Activated naive CD4-positive, alpha-beta T cell treated with anti-CD3 and anti-CD28 coated beads, Interleukin-2, amount 10 ng/mL, durations not matched to agents 7 days and 5 days (primary cell): ENCODE measurements at regions not wholly inside any gene's neighbourhood (a gene's known extent, or its start where the extent isn't known, plus 50 kb on each side); places are given as distances from the start of the nearest gene placed in this dataset.
A peak's percentile ranks its signal among the peaks of the same experiment; 100 is the strongest.

Experiments used
- CTCF ChIA-PET: fragments of 350-600 bp; sonication (Branson Sonifier 250); formaldehyde crosslinking; loops from one replicate; lab custom pipeline; 2021; ENCODE audit warnings: antibody characterized with exemption; lab: Charles Lee
- DNase-seq: peaks from one replicate; pipeline ENCODE4 v3.0.0-alpha.2; 2020
- H3K27ac Mint-ChIP-seq: one replicate; pipeline ENCODE4 v1.8.0; 2021; ENCODE audit warnings: mild to moderate bottlenecking, moderate library complexity, mixed read lengths
- H3K27me3 Mint-ChIP-seq: one replicate; pipeline ENCODE4 v1.8.0; 2021; ENCODE audit warnings: mild to moderate bottlenecking, mixed read lengths
- H3K36me3 Mint-ChIP-seq: one replicate; pipeline ENCODE4 v1.8.0; 2021; ENCODE audit warnings: mixed read lengths
- H3K4me1 Mint-ChIP-seq: one replicate; pipeline ENCODE4 v1.8.0; 2021; ENCODE audit warnings: mixed read lengths
- H3K4me3 Mint-ChIP-seq: one replicate; pipeline ENCODE4 v1.8.0; 2021; ENCODE audit warnings: mild to moderate bottlenecking, moderate library complexity, mixed read lengths
- H3K9me3 Mint-ChIP-seq: one replicate; pipeline ENCODE4 v1.8.0; 2021; ENCODE audit warnings: mixed read lengths

DNA sequence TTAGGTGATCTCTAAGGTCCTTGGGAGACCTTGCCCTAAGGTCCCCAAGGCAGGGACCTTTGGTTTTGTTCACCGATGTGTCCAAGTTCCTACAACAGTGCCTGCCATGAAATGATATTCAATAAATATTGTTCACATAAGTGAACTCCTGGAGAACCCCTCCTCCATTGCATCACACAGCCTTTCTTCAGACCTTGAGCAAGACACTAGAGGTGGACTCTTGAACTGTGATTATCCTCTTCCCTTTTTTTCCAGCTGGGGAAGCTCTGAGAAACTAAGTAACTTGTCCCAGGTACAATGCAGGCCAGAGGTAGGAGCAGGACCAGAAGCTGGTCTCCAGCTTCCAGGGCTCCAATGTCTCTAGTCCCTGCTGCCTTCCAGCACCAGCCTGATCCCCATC, 76.6 kb upstream of the LMO1 start:
- H3K4me1 Mint-ChIP-seq = no peaks in the 10 kb centered on the region
- peak overlapping the region; percentile 40 for H3K27ac Mint-ChIP-seq
- H3K36me3 Mint-ChIP-seq = no peaks in the 10 kb centered on the region
- H3K9me3 Mint-ChIP-seq = no peaks in the 10 kb centered on the region
- H3K4me3 Mint-ChIP-seq = no peak overlapping the region
- peaks cover 9% of the 10 kb centered on the region for H3K27me3 Mint-ChIP-seq
- CTCF ChIA-PET = interaction anchor here (1.1 kb wide), 1 partner anchor 619 kb away, joined by 3 read pairs; no protein-coding TSS in a partner anchor
- DNase-seq = no peak

DNA sequence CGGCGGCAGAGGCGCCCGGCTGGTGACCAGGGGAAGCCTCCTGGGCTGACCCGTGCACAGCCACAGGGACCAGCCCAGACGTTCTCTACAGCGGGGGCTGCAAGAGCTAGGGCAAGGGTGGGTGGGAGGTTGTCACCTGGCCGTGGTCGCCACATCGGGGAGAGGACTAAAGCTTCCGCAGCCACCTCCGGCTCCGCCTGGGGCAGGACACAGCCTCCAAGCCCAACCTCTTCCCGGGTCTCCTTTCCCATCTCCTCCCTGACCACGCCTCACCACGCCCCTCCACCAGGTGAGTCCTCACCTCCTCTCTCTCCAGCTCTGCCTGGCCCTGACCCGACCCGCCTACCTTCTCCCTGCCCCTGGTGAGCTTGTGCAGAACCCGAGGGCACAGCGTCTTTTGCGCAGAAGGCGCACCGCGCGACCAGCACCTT, 75.9 kb upstream of the LMO1 start:
- Mint-ChIP-seq H3K27me3 (peaks cover 9% of the 10 kb centered on the region), H3K36me3 (no peaks in the 10 kb centered on the region), H3K9me3 (no peaks in the 10 kb centered on the region), H3K4me3 (no peak overlapping the region), H3K27ac (no peak overlapping the region), H3K4me1 (no peaks in the 10 kb centered on the region)
- DNase-seq = no peak
- CTCF ChIA-PET = interaction anchor here (1.1 kb wide), 1 partner anchor 620 kb away, joined by 3 read pairs; no protein-coding TSS in a partner anchor

DNA sequence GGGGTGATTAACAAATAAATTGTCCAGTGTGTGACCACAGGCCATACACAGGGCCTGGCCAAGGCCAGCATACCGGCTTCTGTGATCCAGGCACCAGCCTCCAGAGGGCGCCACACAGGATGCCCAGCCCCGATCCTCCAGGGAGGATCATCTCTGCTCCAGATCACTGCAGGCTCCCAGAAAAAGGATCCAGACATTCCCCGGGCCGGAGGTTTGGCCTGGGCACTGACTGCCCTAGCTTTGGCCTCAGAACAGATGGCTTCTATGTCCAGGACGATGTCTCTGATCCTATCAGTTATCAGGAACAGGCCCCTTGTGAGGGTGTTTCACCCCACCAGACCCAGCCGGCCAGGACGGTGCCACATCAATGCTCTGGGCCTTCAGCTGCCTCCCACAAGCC, 74.5 kb upstream of the LMO1 start:
- peak; percentile 51 for DNase-seq
- H3K36me3 Mint-ChIP-seq = no peaks in the 10 kb centered on the region
- no peak overlapping the region for H3K4me3 Mint-ChIP-seq
- H3K27ac Mint-ChIP-seq = no peak overlapping the region
- CTCF ChIA-PET = interaction anchor here (1.2 kb wide), 1 partner anchor 228 kb away, joined by 3 read pairs; no protein-coding TSS in a partner anchor
- no peaks in the 10 kb centered on the region for H3K9me3 Mint-ChIP-seq
- H3K4me1 Mint-ChIP-seq = no peaks in the 10 kb centered on the region
- H3K27me3 Mint-ChIP-seq = peaks cover 9% of the 10 kb centered on the region

DNA sequence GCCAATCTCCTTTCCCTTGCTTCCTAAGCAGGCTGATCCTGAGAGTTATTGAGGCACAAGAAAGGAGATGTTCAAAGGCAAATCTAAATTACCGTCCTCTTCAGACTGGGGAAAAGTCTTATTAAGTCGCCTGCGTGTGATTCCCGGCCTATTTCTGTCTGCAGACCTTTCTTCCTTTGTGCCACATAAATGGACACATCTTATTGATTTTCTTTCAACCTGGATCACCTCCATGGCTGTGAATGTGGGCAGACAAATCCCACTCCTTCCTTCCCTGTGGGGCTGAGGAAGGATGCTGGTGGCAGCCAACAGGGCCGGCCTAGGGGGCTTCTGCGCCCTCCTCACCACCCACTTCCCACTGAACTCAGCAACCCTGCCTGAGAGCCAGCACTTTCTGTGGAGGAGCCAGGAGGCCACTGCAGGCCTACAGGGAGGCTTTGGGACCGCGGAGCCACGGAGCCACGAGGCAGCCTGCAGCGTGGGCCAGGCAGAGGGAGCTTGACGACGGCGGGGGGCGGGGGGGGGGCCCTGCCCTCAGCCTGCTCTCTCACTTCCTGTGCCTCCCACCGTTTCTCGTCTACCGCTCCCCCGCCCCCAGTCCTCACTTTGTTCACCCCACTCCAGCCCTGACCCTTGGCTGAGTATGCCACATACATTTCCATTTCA, 73.6 kb upstream of the LMO1 start:
- no peak for DNase-seq
- no peaks in the 10 kb centered on the region for H3K36me3 Mint-ChIP-seq
- H3K4me3 Mint-ChIP-seq = no peak overlapping the region
- no peaks in the 10 kb centered on the region for H3K4me1 Mint-ChIP-seq
- peaks cover 9% of the 10 kb centered on the region for H3K27me3 Mint-ChIP-seq
- H3K27ac Mint-ChIP-seq = no peak overlapping the region
- no peaks in the 10 kb centered on the region for H3K9me3 Mint-ChIP-seq
- CTCF ChIA-PET = no interaction called here

DNA sequence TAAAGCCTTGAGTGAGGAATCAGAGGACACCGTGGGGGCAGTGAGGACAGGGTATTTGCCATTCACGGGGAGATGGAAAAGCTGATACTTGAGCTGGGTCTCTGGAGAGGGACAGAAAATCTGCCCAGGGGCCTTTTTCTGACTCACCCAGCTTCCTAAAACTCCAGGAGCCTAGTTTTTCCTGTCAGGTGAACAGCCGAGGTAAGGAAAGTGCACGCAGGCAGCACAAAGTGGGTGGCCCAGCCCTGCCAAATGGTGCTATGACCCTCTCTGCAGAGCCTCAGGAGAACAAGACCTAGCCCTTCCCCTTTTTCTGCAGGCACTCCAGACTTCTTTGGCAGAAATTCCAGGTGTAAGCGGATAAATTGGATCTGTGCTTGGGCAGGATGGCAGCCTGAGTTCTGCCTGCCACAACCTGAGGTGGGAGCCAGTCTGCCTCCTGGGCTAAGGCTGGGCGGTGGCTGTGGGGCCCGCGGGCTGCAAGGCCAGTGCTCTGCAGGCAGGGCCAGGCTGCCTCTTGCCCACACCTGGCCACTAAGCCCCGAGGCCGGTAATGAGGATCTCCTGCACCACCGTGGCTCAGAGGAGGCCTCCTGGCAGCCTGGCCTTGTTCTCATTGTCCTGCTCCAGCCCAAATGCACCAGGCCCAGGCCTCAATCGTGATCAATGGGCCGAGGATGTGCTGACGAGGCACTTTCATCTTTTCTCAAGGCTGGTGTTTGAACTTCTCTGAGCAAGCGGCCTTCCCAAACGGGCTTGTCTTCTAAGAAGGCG, 72.9 kb upstream of the LMO1 start:
- H3K4me3 Mint-ChIP-seq = no peak overlapping the region

DNA sequence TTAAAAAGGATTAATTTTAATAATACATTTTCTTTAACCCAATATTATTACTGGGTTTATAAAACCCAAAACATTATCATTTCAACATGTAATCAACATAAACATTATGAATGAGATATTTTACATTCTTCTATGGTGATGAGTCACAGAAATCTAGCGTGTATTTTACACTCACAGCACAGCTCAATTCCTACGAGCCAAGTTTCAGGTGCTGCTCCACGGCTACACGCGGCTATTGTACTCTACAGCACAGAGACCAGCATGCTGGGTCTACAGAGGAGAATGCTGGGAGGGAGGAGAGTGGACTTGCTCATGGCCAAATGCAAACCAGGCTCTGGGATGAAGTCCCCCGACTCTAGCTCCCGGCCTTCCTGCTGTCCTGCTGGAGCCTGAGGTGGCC, 72.0 kb upstream of the LMO1 start:
- H3K27ac Mint-ChIP-seq = no peak overlapping the region
- CTCF ChIA-PET = no interaction called here
- no peak overlapping the region for H3K4me3 Mint-ChIP-seq
- H3K36me3 Mint-ChIP-seq = no peaks in the 10 kb centered on the region
- H3K27me3 Mint-ChIP-seq = peaks cover 12% of the 10 kb centered on the region
- H3K9me3 Mint-ChIP-seq = no peaks in the 10 kb centered on the region
- H3K4me1 Mint-ChIP-seq = no peaks in the 10 kb centered on the region
- DNase-seq = no peak

More for the DNA sequence above, 72.9 kb upstream of the LMO1 start:
- no peak overlapping the region for H3K27ac Mint-ChIP-seq
- DNase-seq = no peak
- H3K27me3 Mint-ChIP-seq = peaks cover 9% of the 10 kb centered on the region
- no peaks in the 10 kb centered on the region for H3K9me3 Mint-ChIP-seq
- CTCF ChIA-PET = no interaction called here
- H3K4me1 Mint-ChIP-seq = no peaks in the 10 kb centered on the region
- no peaks in the 10 kb centered on the region for H3K36me3 Mint-ChIP-seq

DNA sequence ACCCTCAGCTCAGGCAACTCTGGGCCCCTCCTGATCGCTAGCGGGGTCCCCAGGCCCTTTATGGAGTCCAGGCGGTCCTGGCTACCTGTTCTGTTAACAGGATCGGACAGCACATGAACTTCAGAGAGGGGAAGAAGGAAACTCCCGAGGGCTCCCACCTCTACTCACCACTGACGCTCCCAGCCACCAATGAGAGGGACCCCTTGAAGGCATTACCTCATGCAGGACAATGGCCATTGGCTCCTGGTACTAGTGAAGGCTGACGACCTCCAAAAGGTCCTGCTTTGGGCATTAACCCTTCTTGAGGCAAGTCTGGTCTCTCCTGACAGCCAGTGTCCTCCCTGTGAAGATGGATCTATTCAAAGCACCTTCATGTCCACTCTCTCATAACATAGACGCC, 71.5 kb upstream of the LMO1 start:
- no peak overlapping the region for H3K4me3 Mint-ChIP-seq
- no peak for DNase-seq
- peaks cover 13% of the 10 kb centered on the region for H3K27me3 Mint-ChIP-seq
- no peaks in the 10 kb centered on the region for H3K36me3 Mint-ChIP-seq
- no peak overlapping the region for H3K27ac Mint-ChIP-seq
- CTCF ChIA-PET = no interaction called here
- H3K9me3 Mint-ChIP-seq = no peaks in the 10 kb centered on the region
- H3K4me1 Mint-ChIP-seq = no peaks in the 10 kb centered on the region

DNA sequence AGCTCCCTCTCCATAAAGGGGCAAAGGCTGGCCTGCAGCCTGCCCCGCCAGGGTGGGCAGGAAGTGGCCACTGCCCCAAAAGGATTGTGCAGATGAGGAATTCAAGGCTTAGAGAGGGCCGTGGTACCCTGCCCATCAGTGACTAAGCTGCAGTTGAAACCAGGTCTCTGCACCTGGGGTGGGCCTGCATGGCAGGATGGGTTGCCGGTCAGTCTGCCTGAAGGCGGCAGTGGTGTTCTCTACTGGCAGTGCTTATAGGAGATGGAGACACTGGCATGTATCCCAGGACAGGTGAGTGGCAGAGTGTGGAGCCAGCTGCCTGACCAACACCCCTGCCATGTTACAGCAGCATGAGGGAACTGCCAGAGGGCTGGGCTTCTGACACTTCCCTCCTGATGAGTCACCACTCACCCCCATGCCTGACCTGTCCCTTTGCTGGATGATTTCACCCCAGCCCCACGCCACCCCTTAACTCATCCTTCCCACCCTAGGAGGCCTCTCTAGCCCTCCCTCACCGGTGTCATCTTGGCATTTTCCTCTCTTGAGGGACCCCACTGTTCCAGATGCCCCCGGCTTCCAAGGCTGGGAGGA, 70.2 kb upstream of the LMO1 start:
- H3K9me3 Mint-ChIP-seq = no peaks in the 10 kb centered on the region
- DNase-seq = no peak
- H3K27ac Mint-ChIP-seq = no peak overlapping the region
- CTCF ChIA-PET = no interaction called here
- no peaks in the 10 kb centered on the region for H3K36me3 Mint-ChIP-seq
- no peaks in the 10 kb centered on the region for H3K4me1 Mint-ChIP-seq
- H3K4me3 Mint-ChIP-seq = no peak overlapping the region
- peaks cover 21% of the 10 kb centered on the region for H3K27me3 Mint-ChIP-seq

DNA sequence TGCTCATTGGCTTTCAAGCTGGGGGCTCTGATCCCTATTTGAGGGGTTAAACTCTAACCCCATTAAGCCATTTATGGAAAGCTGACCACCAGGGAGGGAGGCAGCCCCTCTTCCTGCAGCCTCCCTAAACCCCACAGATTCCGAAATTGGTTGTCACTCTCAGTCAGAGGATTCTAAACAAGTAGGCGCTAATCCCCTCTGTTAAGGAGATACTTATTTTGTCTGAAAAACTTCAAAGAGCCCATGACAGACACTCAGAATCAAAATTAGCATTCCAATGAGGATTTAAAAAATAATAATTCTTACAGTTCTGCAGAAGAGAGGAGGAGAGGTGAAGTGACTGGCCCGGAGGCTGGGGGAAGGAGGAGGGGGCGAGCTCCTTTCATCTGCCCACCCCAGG, 69.7 kb upstream of the LMO1 start:
- Mint-ChIP-seq H3K9me3 (no peaks in the 10 kb centered on the region), H3K4me1 (no peaks in the 10 kb centered on the region), H3K27ac (no peak overlapping the region), H3K36me3 (no peaks in the 10 kb centered on the region), H3K4me3 (no peak overlapping the region), H3K27me3 (peaks cover 25% of the 10 kb centered on the region)
- no peak for DNase-seq
- CTCF ChIA-PET = no interaction called here

DNA sequence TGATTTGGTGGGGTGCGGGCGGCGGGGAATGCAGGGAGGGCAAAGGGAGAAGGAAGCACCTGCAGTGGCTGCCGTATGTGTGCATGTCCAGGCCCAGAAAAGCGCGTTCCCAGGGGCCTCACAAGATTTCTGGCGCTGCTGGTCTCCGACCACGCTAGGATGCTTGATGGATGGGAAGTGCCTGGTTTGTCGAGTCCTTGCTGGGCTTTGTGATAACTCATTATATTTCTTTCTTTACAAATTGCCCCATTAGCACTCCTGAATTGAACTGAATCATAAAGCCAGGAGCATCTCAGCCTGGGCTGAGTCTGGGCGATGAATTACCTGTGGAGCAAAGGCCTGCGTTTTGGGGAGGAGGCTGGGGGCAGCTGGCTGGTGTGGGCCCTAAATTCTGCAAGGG, 69.2 kb upstream of the LMO1 start:
- DNase-seq = no peak
- CTCF ChIA-PET = no interaction called here
- Mint-ChIP-seq H3K36me3 (no peaks in the 10 kb centered on the region), H3K27me3 (peaks cover 25% of the 10 kb centered on the region), H3K4me3 (no peak overlapping the region), H3K9me3 (no peaks in the 10 kb centered on the region), H3K4me1 (no peaks in the 10 kb centered on the region), H3K27ac (no peak overlapping the region)

DNA sequence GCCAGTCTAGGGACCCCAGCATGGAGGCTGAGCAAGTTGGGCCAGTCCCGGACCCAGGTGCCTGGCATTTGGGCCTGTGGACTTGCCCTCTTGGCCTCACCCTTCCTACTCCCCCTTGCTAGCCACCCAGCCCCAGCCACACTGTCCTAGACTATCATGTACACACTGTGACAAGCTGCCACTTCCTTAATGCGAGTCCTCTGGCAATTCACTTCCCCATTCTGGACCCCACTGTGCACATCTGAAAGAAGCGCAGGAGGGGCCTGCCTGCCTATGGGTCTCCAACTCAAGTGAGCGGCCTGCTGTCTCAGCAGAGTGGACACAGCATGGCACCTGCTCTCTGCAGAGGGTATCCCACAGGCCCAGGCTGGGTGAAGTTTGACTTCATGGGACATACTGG, 68.5 kb upstream of the LMO1 start:
- H3K4me3 Mint-ChIP-seq = no peak overlapping the region
- H3K27ac Mint-ChIP-seq = no peak overlapping the region
- H3K36me3 Mint-ChIP-seq = no peaks in the 10 kb centered on the region
- H3K27me3 Mint-ChIP-seq = peaks cover 25% of the 10 kb centered on the region
- DNase-seq = no peak
- no peaks in the 10 kb centered on the region for H3K9me3 Mint-ChIP-seq
- CTCF ChIA-PET = no interaction called here
- H3K4me1 Mint-ChIP-seq = no peaks in the 10 kb centered on the region

DNA sequence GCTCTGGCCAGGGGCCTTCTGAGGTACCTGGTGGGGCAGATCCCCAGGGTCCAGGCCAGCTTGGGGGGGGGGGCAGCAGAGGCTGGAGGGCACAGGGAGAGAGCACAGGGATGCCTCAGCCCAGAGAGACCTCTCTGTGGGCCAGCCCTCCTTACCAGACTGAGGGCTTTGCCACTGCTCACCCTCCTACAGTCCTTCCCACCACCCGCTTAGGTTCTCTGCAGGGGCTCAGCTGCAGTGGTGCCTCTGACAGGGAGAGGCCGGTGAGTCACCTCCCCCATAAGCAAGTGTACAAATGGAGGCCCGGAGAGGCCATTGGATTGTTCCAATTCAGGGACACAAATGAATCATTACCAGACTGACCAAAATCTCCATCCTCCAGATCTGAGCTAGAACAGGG, 68.1 kb upstream of the LMO1 start:
- CTCF ChIA-PET = no interaction called here
- Mint-ChIP-seq H3K9me3 (no peaks in the 10 kb centered on the region), H3K4me3 (no peak overlapping the region), H3K27ac (no peak overlapping the region), H3K27me3 (peaks cover 25% of the 10 kb centered on the region), H3K4me1 (no peaks in the 10 kb centered on the region), H3K36me3 (no peaks in the 10 kb centered on the region)
- no peak for DNase-seq

DNA sequence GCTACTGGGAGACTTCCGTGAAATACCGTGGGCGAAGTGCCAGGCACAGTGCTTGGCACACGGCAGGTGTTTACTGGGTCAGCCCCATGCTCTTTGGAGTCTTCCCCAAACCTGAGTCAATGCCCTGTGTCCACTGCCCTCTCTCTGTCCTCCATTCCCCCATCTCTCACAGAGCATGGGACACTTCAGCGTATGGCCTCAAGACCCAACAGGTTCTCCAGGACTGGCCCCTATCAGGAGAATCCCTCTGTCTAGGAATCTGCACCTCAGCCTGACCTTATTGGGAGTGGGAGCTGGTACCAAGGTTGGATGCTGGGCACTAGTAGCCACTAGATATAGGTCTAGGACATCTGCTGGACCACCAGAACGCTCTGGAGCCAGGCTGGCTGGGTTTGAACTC, 67.2 kb upstream of the LMO1 start:
- H3K9me3 Mint-ChIP-seq = no peaks in the 10 kb centered on the region
- H3K4me3 Mint-ChIP-seq = no peak overlapping the region
- H3K36me3 Mint-ChIP-seq = no peaks in the 10 kb centered on the region
- CTCF ChIA-PET = no interaction called here
- H3K4me1 Mint-ChIP-seq = no peaks in the 10 kb centered on the region
- no peak for DNase-seq
- H3K27me3 Mint-ChIP-seq = peaks cover 25% of the 10 kb centered on the region
- no peak overlapping the region for H3K27ac Mint-ChIP-seq

DNA sequence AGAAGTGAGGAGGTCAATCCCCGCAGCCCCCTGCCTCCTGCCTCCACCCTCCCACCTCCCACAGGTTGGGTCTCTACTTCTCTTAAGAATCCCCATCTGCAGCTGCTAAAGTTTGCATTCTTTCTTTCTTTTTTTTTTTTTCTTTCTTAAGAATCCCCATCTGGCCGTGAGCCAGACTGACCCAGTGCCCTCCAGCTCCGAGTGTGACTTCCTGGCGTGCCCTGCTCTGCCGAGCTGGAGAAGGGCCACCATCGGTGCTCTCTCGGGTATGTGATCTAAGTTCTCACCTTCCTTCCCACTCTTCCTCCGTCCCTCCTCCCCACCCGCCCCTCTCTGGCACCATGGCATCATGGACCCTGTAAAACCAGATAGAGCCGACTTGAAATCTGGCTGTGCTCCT, 66.7 kb upstream of the LMO1 start:
- CTCF ChIA-PET = interaction anchor here (0.9 kb wide), 1 partner anchor 237 kb away, joined by 3 read pairs; no protein-coding TSS in a partner anchor

More for the DNA sequence above, 66.7 kb upstream of the LMO1 start:
- DNase-seq = no peak
- peaks cover 25% of the 10 kb centered on the region for H3K27me3 Mint-ChIP-seq
- H3K36me3 Mint-ChIP-seq = no peaks in the 10 kb centered on the region
- H3K9me3 Mint-ChIP-seq = no peaks in the 10 kb centered on the region
- H3K4me3 Mint-ChIP-seq = no peak overlapping the region
- H3K27ac Mint-ChIP-seq = no peak overlapping the region
- H3K4me1 Mint-ChIP-seq = no peaks in the 10 kb centered on the region
